ENCODE measurements at regions not wholly inside any gene's neighbourhood (a gene's known extent, or its start where the extent isn't known, plus 50 kb on each side); places are given as distances from the start of the nearest gene placed in this dataset.

- H3K27me3 ChIP-seq (replicated peaks in 1 of 2; ENCODE audit: control insufficient read depth in 2 of 2, insufficient read depth in 2 of 2, low read length in 1 of 2), result no peaks in the 10 kb centered on the region
- in situ Hi-C loops (cut with MboI), result no loop called here
- TF ChIP-seq STAT3 (IDR thresholded peaks at IDR 0.05; ENCODE audit: low read depth, low read length) (no peak), YBX1 (IDR thresholded peaks at IDR 0.05) (no peak)
- no TSS peak for BruUV-seq (replicated peaks)
- no peaks in the 10 kb centered on the region for H3K79me2 ChIP-seq (ENCODE audit: control insufficient read depth, insufficient read depth, low read length)
- no peak for FAIRE-seq
- H3K36me3 ChIP-seq (ENCODE audit: control insufficient read depth in 2 of 2, insufficient read depth in 2 of 2, low read length in 1 of 2), result no peaks in the 10 kb centered on the region
- intact Hi-C loops (cut with micrococcal nuclease; ENCODE audit: unreplicated experiment), result no loop called here
- H3K9me3 ChIP-seq (replicated peaks; ENCODE audit: control insufficient read depth, insufficient read depth, low read length), result no peaks in the 10 kb centered on the region
- POLR2A ChIA-PET, result no interaction called here
- CTCF ChIA-PET, result no interaction called here
- ATAC-seq, result no peak
- H3K9ac ChIP-seq (ENCODE audit: control insufficient read depth, insufficient read depth, low read length), result no peak overlapping the region
- no peak overlapping the region for H3K27ac ChIP-seq (ENCODE audit: control insufficient read depth, insufficient read depth)
- H4K20me1 ChIP-seq (ENCODE audit: control insufficient read depth, insufficient read depth), result no peaks in the 10 kb centered on the region
- RAD21 ChIA-PET (ENCODE audit: unreplicated experiment), result no interaction called here
- 37% methylated on average over 4 of the region's 4 CpGs for WGBS (ENCODE audit: insufficient coverage, insufficient replicate concordance, low lambda C conversion rate, missing lambda C conversion rate)
- DNase-seq (ENCODE audit: low read depth, low spot score), result no peak
- H2AFZ ChIP-seq (ENCODE audit: control insufficient read depth, low read depth, low read length), result no peak overlapping the region
- H3K4me3 ChIP-seq, result no peak overlapping the region
- SMC1A ChIA-PET (ENCODE audit: uncharacterized antibody, unreplicated experiment), result interaction anchor here (0.6 kb wide), 1 partner anchor 249 kb away, joined by 5 read pairs; no protein-coding TSS in a partner anchor
- no peaks in the 10 kb centered on the region for H3K4me1 ChIP-seq (ENCODE audit: control insufficient read depth, insufficient read depth, low read length)
- H3K4me2 ChIP-seq (ENCODE audit: control insufficient read depth, insufficient read depth), result no peak overlapping the region
These were observed 402.4 kb upstream of the CYRIA start for GRCh38 chr2:17068021-17068420.

GRCh38 chr2:17065536-17065935 lies 399.9 kb upstream of the CYRIA start:
- Histone ChIP-seq H2AFZ (ENCODE audit: control insufficient read depth, low read depth, low read length) (no peak overlapping the region), H4K20me1 (ENCODE audit: control insufficient read depth, insufficient read depth) (no peaks in the 10 kb centered on the region), H3K79me2 (ENCODE audit: control insufficient read depth, insufficient read depth, low read length) (no peaks in the 10 kb centered on the region), H3K4me2 (ENCODE audit: control insufficient read depth, insufficient read depth) (no peak overlapping the region), H3K27ac (ENCODE audit: control insufficient read depth, insufficient read depth) (no peak overlapping the region), H3K9ac (ENCODE audit: control insufficient read depth, insufficient read depth, low read length) (no peak overlapping the region), H3K4me3 (no peak overlapping the region), H3K27me3 (replicated peaks in 1 of 2; ENCODE audit: control insufficient read depth in 2 of 2, insufficient read depth in 2 of 2, low read length in 1 of 2) (no peaks in the 10 kb centered on the region), H3K9me3 (replicated peaks; ENCODE audit: control insufficient read depth, insufficient read depth, low read length) (no peaks in the 10 kb centered on the region), H3K4me1 (ENCODE audit: control insufficient read depth, insufficient read depth, low read length) (no peaks in the 10 kb centered on the region), H3K36me3 (ENCODE audit: control insufficient read depth in 2 of 2, insufficient read depth in 2 of 2, low read length in 1 of 2) (no peaks in the 10 kb centered on the region)
- TF ChIP-seq IRF3 (IDR thresholded peaks at IDR 0.05) (no peak), SMC3 (IDR thresholded peaks at IDR 0.05; ENCODE audit: borderline replicate concordance, low read length) (no peak), PAX5 (IDR thresholded peaks at IDR 0.05; ENCODE audit: borderline replicate concordance, low read depth, low read length) (no peak), SRF (IDR thresholded peaks at IDR 0.05; ENCODE audit: low read depth in 2 of 2, low read length in 2 of 2) (no peak), RAD21 (IDR thresholded peaks at IDR 0.05; ENCODE audit: insufficient read depth, low read depth, low read length) (no peak), SIX5 (IDR thresholded peaks at IDR 0.05; ENCODE audit: low read depth, low read length, severe bottlenecking) (no peak), SMAD5 (IDR thresholded peaks at IDR 0.05; ENCODE audit: low read depth) (no peak)
- WGBS (ENCODE audit: insufficient coverage, insufficient replicate concordance, low lambda C conversion rate, missing lambda C conversion rate), result 12% methylated on average over 6 of the region's 6 CpGs
- intact Hi-C loops (cut with micrococcal nuclease; ENCODE audit: unreplicated experiment) (no loop called here), in situ Hi-C loops (cut with MboI) (no loop called here)
- DNase-seq (ENCODE audit: low read depth, low spot score) (no peak), ATAC-seq (no peak), FAIRE-seq (no peak)
- SMC1A ChIA-PET (ENCODE audit: uncharacterized antibody, unreplicated experiment), result no interaction called here
- BruUV-seq (replicated peaks), result no TSS peak
- CTCF ChIA-PET, result interaction anchor here (0.6 kb wide), 1 partner anchor 500 kb away, joined by 5 read pairs; no protein-coding TSS in a partner anchor
- RAD21 ChIA-PET (ENCODE audit: unreplicated experiment), result no interaction called here
- POLR2A ChIA-PET, result no interaction called here
